Panc1 (cell line): ENCODE measurements at regions not wholly inside any gene's neighbourhood (a gene's known extent, or its start where the extent isn't known, plus 50 kb on each side); places are given as distances from the start of the nearest gene placed in this dataset.

Experiments
- CTCF ChIP-seq: fragments of 450-650 bp; IDR thresholded peaks from 2 replicates; pipeline ENCODE4 v1.5.1; 2017; ENCODE audit warnings: mild to moderate bottlenecking
- REST ChIP-seq, 2 experiments: IDR thresholded peaks; 2 replicates each; pipeline ENCODE4 v1.6.1; 2011 to 2012; ENCODE audit warnings: low read depth in 2 of 2, control low read depth in 1 of 2, low read length in 1 of 2, mild to moderate bottlenecking in 1 of 2, moderate library complexity in 1 of 2; ENCODE audit not compliant: insufficient read depth in 1 of 2

GRCh38 chr21:41092312-41092711 lies 75.6 kb upstream of the BACE2 start:
- TF ChIP-seq REST (IDR thresholded peaks at IDR 0.05; ENCODE audit: insufficient read depth in 1 of 2, low read depth in 2 of 2, low read length in 1 of 2) (no peak), CTCF (no peak)
